OCI-LY7 (cell line): ENCODE measurements at regions not wholly inside any gene's neighbourhood (a gene's known extent, or its start where the extent isn't known, plus 50 kb on each side); places are given as distances from the start of the nearest gene placed in this dataset.

Experiments
- BruUV-seq: library from RNA; stranded (reverse); fragments of 400-500 nt; replicated peaks from 2 replicates; lab custom pipeline; 2021; lab: Mats Ljungman, UMichigan
- CTCF ChIA-PET: fragments of 300-600 bp; sonication (Branson Sonifier 250); formaldehyde crosslinking; loops from one replicate; lab custom pipeline; 2022; ENCODE audit warnings: antibody characterized with exemption; ENCODE audit not compliant: unreplicated experiment; lab: Charles Lee
- POLR2A ChIA-PET: fragments of 300-600 bp; sonication (Branson Sonifier 250); formaldehyde crosslinking; loops from one replicate; lab custom pipeline; 2022; ENCODE audit warnings: antibody characterized with exemption; lab: Charles Lee
- DNase-seq: peaks from one replicate; pipeline ENCODE4 v3.0.0-alpha.2; 2015; ENCODE audit warnings: low spot score
- H2AFZ ChIP-seq: fragments of 200-600 bp; sonication (generic), shearing (Covaris generic); 2 replicates; pipeline ENCODE4 v1.6.1; 2014; ENCODE audit warnings: mild to moderate bottlenecking, antibody characterized with exemption, low read length, moderate library complexity
- H3K27ac ChIP-seq: fragments of 200-600 bp; sonication (generic); 2 replicates; pipeline ENCODE4 v1.5.1; 2014; ENCODE audit warnings: mixed run types, low read depth, mild to moderate bottlenecking, moderate library complexity, low read length, inconsistent platforms; ENCODE audit not compliant: poor library complexity, severe bottlenecking
- H3K36me3 ChIP-seq: fragments of 200-600 bp; sonication (generic); 2 replicates; pipeline ENCODE4 v1.6.1; 2014; ENCODE audit warnings: mild to moderate bottlenecking, antibody characterized with exemption, low read length, moderate library complexity, mixed read lengths; ENCODE audit not compliant: insufficient read depth
- H3K4me1 ChIP-seq: fragments of 200-600 bp; sonication (generic); 2 replicates; pipeline ENCODE4 v1.5.1; 2014; ENCODE audit warnings: mild to moderate bottlenecking, low read length; ENCODE audit not compliant: insufficient read depth, poor library complexity, severe bottlenecking
- H3K4me2 ChIP-seq: fragments of 200-600 bp; sonication (generic); 2 replicates; pipeline ENCODE4 v1.6.1; 2014; ENCODE audit warnings: mild to moderate bottlenecking, low read length
- H3K4me3 ChIP-seq: fragments of 200-600 bp; sonication (generic); 2 replicates; pipeline ENCODE4 v1.5.1; 2014; ENCODE audit warnings: mild to moderate bottlenecking, low read depth, low read length; ENCODE audit not compliant: poor library complexity, severe bottlenecking
- H3K79me2 ChIP-seq: fragments of 200-600 bp; sonication (generic); 2 replicates; pipeline ENCODE4 v1.6.1; 2016; ENCODE audit warnings: low read depth, mild to moderate bottlenecking, low read length, moderate library complexity, mixed read lengths; ENCODE audit not compliant: insufficient read depth
- H3K9me2 ChIP-seq: fragments of 200-600 bp; sonication (generic); 2 replicates; pipeline ENCODE4 v1.6.1; 2016; ENCODE audit warnings: mild to moderate bottlenecking, low read length, mixed read lengths; ENCODE audit not compliant: insufficient read depth
- H3K9me3 ChIP-seq: fragments of 200-600 bp; sonication (generic); 2 replicates; pipeline ENCODE4 v1.6.1; 2014; ENCODE audit warnings: mild to moderate bottlenecking, mixed run types, low read length, mixed read lengths
- H4K20me1 ChIP-seq: fragments of 200-600 bp; sonication (generic); 2 replicates; pipeline ENCODE4 v1.6.1; 2014; ENCODE audit warnings: mild to moderate bottlenecking, antibody characterized with exemption, low read length, moderate library complexity, mixed read lengths; ENCODE audit not compliant: insufficient read depth
- EZH2phosphoT487 ChIP-seq: fragments of 200-600 bp; sonication (generic); IDR thresholded peaks from 2 replicates; pipeline ENCODE4 v1.6.1; 2018; ENCODE audit warnings: low read depth, borderline replicate concordance, mild to moderate bottlenecking, mixed run types, antibody characterized with exemption, low read length, moderate library complexity, mixed read lengths
- intact Hi-C: fragments of 100-400 bp; cut with micrococcal nuclease; formaldehyde crosslinking; loops from one replicate; pipeline ENCODE4 v1.10.0; 2022; ENCODE audit not compliant: unreplicated experiment
- TF ChIP-seq, protein P1 (sequence below): fragments of 200-600 bp; sonication (generic); conservative IDR thresholded peaks from 2 replicates; pipeline ENCODE4 v1.5.1; 2014; ENCODE audit warnings: mild to moderate bottlenecking, antibody characterized with exemption, low read length, moderate library complexity, mixed read lengths

DNA sequence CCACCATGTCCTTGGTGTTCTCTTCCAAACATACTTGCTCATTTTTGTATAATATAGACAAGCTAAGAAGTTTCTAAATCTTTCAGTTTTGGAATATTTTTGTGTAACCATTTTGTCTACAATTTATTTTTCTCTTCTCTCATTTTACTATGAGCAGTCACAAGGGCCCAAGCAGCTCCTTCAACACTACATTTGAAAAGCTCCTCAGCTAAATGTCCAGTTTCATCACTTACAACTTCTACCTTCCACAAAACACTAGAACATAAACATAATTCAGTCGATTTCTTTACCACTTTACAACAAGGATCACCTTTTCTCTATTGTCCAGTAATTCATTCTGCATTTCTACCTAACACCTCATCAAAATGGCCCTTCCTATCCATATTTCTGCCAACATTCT is 554.4 kb downstream of the RAB28 start:
- no peaks in the 10 kb centered on the region for H3K9me3 ChIP-seq
- H3K4me3 ChIP-seq = no peak overlapping the region
- H3K4me1 ChIP-seq = no peaks in the 10 kb centered on the region
- no TSS peak for BruUV-seq
- no peak overlapping the region for H2AFZ ChIP-seq
- intact Hi-C loops = no loop called here
- H3K79me2 ChIP-seq = no peaks in the 10 kb centered on the region
- POLR2A ChIA-PET = interaction anchor here (0.9 kb wide), 1 partner anchor 34 kb away, joined by 3 read pairs; no protein-coding TSS in a partner anchor
- H3K27ac ChIP-seq = no peak overlapping the region
- TF ChIP-seq, protein P1, sequence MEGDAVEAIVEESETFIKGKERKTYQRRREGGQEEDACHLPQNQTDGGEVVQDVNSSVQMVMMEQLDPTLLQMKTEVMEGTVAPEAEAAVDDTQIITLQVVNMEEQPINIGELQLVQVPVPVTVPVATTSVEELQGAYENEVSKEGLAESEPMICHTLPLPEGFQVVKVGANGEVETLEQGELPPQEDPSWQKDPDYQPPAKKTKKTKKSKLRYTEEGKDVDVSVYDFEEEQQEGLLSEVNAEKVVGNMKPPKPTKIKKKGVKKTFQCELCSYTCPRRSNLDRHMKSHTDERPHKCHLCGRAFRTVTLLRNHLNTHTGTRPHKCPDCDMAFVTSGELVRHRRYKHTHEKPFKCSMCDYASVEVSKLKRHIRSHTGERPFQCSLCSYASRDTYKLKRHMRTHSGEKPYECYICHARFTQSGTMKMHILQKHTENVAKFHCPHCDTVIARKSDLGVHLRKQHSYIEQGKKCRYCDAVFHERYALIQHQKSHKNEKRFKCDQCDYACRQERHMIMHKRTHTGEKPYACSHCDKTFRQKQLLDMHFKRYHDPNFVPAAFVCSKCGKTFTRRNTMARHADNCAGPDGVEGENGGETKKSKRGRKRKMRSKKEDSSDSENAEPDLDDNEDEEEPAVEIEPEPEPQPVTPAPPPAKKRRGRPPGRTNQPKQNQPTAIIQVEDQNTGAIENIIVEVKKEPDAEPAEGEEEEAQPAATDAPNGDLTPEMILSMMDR = no peak
- no peaks in the 10 kb centered on the region; the same call in 1 of the 2 replicates for H3K9me2 ChIP-seq
- H4K20me1 ChIP-seq = no peaks in the 10 kb centered on the region
- CTCF ChIA-PET = no interaction called here
- DNase-seq = no peak
- H3K4me2 ChIP-seq = no peak overlapping the region
- no peaks in the 10 kb centered on the region for H3K36me3 ChIP-seq

DNA sequence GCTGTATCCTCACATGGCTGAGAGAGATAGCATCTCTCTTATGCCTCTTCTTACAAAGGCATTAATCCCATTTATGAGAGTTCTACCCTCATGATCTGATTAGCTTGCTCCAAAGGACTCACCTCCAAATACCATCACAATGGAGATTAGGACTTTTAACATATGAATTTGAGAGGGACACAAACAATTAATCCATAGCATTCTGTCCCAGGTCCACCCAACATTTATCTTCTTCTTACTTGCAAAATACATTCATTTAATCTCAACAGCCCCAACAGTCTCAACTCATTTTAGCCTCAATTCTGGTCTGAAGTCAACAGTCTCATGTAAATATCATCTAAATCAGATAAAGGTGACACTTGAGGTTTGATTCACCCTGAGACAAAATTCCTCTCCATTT is 555.4 kb downstream of the RAB28 start:
- H4K20me1 ChIP-seq = no peaks in the 10 kb centered on the region
- H2AFZ ChIP-seq = no peak overlapping the region
- TF ChIP-seq EZH2phosphoT487 = no peak
- TF ChIP-seq, protein P1 = no peak
- no peak for DNase-seq
- no peaks in the 10 kb centered on the region for H3K36me3 ChIP-seq
- CTCF ChIA-PET = no interaction called here
- POLR2A ChIA-PET = no interaction called here
- BruUV-seq = no TSS peak
- H3K4me2 ChIP-seq = no peak overlapping the region
- no peaks in the 10 kb centered on the region for H3K9me3 ChIP-seq
- no peaks in the 10 kb centered on the region for H3K4me1 ChIP-seq
- intact Hi-C loops = no loop called here
- H3K79me2 ChIP-seq = no peaks in the 10 kb centered on the region
- no peaks in the 10 kb centered on the region; the same call in 1 of the 2 replicates for H3K9me2 ChIP-seq
- no peak overlapping the region for H3K27ac ChIP-seq
- H3K4me3 ChIP-seq = no peak overlapping the region

DNA sequence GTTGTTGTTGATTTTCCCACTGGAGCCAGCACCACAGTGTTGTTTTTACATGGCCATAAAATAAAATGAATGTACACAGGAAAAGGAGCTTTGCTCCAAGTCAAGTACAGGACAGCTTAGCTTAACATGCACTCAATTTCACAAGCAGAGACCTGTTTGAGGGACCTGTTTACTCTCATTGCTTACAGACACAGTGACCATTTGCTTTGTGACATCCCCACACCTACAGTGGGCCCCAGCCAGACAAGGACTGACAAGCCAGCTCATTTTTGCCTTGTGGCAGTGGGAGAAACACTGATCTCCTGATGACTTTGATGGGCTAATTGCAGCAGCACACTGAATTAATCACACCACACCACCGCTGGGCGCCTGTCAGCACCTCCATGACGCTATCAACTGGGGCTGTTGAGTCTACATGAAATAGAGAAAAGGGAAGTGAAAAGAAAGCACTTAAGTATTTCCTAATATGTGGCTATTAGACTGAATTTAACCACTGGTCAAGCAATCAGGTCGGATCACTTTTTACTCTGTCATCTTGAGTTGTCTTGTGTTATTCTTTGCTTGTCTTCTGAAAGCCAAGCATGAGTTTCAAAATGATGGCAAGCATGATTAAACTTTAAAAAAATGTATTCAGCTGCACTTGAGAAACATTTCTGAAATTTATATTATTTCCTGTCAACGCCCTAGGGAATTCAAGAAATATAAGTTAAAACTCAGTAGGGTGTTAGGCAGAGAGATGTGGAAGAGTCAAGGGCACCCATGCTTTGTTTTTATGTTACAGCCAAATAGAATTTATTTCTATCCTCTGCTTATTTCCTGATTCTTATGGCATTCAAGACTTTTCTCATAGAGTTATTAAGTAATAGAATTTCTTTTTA is 557.7 kb downstream of the RAB28 start:
- H3K79me2 ChIP-seq = no peaks in the 10 kb centered on the region
- no peaks in the 10 kb centered on the region; the same call in 1 of the 2 replicates for H3K9me2 ChIP-seq
- TF ChIP-seq, protein P1 = no peak
- TF ChIP-seq EZH2phosphoT487 = no peak
- DNase-seq = no peak
- intact Hi-C loops = no loop called here
- H2AFZ ChIP-seq = no peak overlapping the region
- no peak overlapping the region for H3K4me2 ChIP-seq
- CTCF ChIA-PET = no interaction called here
- H3K36me3 ChIP-seq = no peaks in the 10 kb centered on the region
- H3K27ac ChIP-seq = no peak overlapping the region
- no peaks in the 10 kb centered on the region for H3K9me3 ChIP-seq
- H3K4me1 ChIP-seq = no peaks in the 10 kb centered on the region
- POLR2A ChIA-PET = no interaction called here
- BruUV-seq = no TSS peak
- no peak overlapping the region for H3K4me3 ChIP-seq
- H4K20me1 ChIP-seq = no peaks in the 10 kb centered on the region
